HG03045 (cell line): ENCODE measurements at regions not wholly inside any gene's neighbourhood (a gene's known extent, or its start where the extent isn't known, plus 50 kb on each side); places are given as distances from the start of the nearest gene placed in this dataset.

Experiments used
- ATAC-seq: cut with Tn5 transposase; IDR thresholded peaks from one replicate; pipeline ENCODE4 v1.9.1; 2021; ENCODE audit warnings: mild to moderate bottlenecking, moderate library complexity; ENCODE audit not compliant: unreplicated experiment

GRCh38 chr10:21176934-21177480 lies 279.9 kb upstream of the NEBL start:
- no peak for ATAC-seq

- no peak for ATAC-seq
Measured at GRCh38 chr10:21175797-21176196, 278.7 kb upstream of the NEBL start.

- no peak for ATAC-seq
Measured at GRCh38 chr10:21174715-21175495, 277.8 kb upstream of the NEBL start.

GRCh38 chr10:21173802-21174714 lies 276.9 kb upstream of the NEBL start:
- ATAC-seq, result no peak

- ATAC-seq, result no peak
Measured at GRCh38 chr10:21172930-21173801, 276.1 kb upstream of the NEBL start.

GRCh38 chr10:21172542-21172929 lies 275.4 kb upstream of the NEBL start:
- ATAC-seq, result no peak

- ATAC-seq, result no peak
Measured at GRCh38 chr10:21171936-21172541, 274.9 kb upstream of the NEBL start.

GRCh38 chr10:21171197-21171935 lies 274.3 kb upstream of the NEBL start:
- ATAC-seq, result no peak

DNA sequence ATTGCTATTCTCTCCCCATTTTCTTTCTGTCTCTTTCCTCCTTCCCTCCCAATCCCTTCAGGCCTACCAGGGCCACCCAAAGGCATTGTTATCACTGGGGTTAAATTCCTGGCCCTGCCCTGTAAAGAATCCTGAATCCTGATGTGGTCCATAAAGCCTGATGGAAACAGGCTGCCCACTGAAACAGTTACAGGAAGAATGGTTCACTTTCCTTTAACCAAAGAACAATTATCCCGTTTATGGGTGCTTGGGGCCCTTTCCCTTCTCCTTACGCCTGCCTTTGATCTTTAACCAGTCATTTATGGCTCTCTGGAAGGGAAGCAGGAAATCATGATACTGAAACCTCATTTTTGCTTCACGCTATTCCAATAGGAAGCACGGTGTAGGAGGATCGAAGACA lies 273.1 kb upstream of the NEBL start:
- no peak for ATAC-seq

DNA sequence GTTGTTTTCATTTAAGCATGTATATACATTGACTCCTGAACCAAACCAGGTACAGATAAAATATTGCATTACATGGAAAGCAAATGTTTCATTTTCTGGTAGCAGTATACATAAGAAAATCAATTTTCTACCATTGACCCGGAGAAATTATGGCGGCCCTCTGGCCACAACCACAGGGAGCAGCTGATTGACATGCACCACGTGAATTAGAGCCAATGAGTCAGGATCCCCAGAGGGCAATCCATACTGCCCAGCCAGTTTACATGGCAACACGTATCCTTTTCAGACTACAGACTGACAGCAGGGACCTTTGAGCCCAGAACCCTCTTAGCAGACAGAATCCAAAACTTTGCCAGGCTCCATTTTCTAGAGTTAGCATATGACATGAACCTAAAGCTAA lies 272.2 kb upstream of the NEBL start:
- no peak for ATAC-seq

DNA sequence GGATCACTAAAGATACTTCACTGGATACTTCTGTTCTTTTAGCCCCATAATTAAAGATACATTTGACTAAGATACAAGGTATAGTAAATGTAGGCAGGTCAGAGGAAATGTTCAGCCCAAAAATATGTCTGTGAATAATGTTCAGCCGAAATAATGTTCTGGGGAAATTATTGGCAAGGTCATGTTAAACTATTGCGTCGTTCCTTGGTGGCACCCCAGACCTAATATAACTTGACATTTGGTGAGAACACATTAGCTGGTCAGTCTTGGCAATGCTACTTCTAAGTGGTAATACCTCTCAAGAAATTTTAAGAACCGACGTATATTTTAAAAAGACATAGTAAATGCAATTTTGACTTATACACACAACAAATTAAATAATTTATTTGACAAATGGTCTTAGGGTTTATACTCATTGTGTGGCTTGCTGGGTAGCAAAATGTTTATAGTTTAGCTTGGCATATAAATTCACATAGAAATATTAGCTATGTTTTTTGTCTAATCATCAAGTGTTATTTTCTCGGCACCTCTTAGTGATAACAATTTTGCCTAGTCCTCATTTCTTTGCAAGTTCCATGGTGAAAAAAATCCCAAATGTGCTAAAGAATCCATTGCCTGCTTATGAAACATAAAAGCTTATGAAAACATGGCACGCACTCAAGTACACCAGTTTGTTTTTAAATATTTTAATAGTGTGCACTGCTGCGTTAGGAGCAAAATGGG lies 270.3 kb upstream of the NEBL start:
- no peak for ATAC-seq

- ATAC-seq, result no peak
Measured at GRCh38 chr10:21166557-21167287, 269.6 kb upstream of the NEBL start.

DNA sequence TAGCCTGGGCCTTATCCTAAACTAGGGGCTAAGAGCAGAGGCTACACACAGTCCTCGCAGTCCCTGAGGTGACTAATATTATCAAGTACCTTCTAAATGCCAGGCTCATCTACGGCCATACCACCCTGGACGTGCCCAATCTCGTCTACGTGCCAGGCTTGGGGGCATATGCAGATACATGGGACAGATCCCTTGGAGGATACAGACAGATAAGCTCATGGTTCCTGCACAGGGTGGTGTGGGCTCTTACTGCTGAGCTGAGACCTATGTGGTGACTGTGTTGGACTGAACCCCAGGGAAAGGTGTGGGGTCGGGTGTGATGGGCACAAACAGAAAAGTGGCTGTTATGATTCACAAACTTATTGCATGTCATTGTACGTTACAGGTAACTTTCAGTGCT lies 268.4 kb upstream of the NEBL start:
- no peak for ATAC-seq

DNA sequence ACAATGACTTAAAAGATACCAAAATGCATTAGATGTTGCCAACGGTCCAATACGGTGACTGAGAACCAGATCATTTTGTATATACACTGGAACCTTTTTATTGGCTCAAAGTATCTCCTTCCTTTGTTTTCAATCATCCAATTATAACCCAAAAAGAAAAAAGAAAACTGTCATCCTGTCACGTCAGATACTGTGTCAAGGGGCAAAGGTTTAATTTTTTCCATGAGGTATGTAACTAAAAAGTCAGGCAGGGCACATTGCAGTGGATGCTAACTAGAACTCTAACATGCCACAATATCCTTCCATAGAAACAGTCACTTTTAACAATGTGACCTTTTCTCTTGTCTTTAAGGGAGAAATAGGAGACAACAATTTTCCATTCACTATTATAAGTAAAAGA lies 267.6 kb upstream of the NEBL start:
- ATAC-seq, result no peak

DNA sequence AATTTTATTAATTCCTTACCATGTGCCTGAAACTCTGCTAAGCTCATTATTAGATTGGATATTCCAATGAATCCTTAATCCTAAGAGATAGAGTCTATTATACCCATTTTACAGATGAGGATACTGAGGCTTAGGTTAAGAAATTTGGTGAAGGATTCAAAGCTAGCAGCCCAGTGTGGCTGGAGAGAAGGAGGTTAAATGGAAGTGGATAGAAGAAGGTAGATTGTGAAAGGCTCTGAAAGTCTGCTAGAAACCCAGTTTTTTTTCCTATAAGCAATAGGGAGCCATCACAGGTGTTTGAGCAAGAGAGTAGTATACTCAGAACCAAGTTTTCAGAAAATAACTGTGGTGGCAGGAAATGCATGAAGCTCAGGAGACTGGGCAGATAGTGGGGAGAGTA lies 265.8 kb upstream of the NEBL start:
- ATAC-seq, result no peak

- ATAC-seq, result no peak
Measured at GRCh38 chr10:21161647-21162046, 264.5 kb upstream of the NEBL start.

DNA sequence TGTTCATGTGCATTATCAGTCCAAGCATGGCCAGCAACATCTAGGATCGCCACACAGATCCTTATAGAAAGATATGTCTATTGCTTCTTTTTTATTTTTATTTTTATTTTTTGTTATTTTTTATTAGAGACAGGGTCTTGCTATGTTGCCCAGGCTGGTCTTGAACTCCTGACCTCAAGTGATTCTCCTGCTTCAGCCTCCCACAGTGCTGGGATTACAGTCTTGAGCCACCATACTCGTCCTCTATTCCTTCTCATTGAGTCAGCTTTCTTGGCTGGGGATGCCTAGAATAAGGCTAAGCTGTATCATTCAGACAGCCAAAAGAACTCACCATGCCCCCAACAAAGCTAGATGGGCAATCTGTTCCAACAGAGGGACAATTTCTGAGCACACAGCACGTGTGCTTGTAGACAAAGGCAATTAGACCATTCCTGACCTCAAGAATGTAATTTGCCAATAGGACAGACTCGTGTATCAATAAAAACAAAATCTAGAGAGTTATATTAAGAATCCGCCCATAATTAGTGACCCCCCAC lies 264.0 kb upstream of the NEBL start:
- ATAC-seq, result no peak

- ATAC-seq, result no peak
Measured at GRCh38 chr10:21160116-21160515, 263.0 kb upstream of the NEBL start.
